ENCODE measurements at regions not wholly inside any gene's neighbourhood (a gene's known extent, or its start where the extent isn't known, plus 50 kb on each side); places are given as distances from the start of the nearest gene placed in this dataset.

DNA sequence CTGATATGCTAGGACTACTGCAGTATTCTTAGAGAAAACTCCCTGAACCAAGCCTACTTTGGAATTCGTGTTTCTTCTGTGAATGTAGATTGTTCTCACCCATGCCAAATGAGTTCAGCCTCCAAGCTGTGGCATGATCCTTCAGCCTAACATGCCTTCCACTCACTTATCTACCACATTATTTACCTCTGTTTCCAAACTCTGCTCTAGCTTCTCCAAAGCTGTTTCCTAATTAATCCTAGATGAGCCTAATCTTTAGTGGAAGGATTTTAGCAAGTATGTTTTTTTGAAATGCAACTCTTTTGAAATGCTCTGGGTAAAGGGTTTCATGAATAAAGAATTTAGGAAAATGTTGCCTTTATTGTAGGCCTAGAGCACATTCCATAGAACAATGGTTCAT, 152.9 kb upstream of the MMADHC start:
- peaks cover 0 to 4% of the 10 kb centered on the region in 2 donors for H3K9me3 Mint-ChIP-seq
- no peak overlapping the region for H3K27ac Mint-ChIP-seq
- no peaks in the 10 kb centered on the region for H3K36me3 Mint-ChIP-seq
- DNase-seq (ENCODE audit: low spot score in 2 of 2) (no peak), ATAC-seq (no peak)

DNA sequence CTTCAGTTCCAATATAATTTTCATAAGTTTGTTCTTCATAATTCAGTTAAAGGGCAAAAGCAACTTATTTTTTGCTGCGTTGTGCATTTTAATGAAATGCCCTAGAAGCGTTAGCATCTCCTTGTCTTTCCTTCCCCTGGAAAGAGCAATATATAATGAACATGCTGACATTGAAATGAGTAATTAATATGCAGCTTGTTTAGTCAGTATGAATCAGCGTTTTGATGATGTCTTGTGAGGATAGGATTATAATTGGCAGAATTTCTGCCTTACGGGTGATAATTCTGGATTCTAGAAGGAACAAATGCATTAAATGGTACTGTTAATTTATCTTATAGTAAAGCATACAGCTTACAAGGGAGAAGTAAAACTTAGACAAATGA, 152.3 kb upstream of the MMADHC start:
- DNase-seq (ENCODE audit: low spot score in 2 of 2): no peak
- Mint-ChIP-seq H3K27ac (no peak overlapping the region), H3K9me3 (peaks cover 0 to 4% of the 10 kb centered on the region in 2 donors), H3K36me3 (no peaks in the 10 kb centered on the region)
- ATAC-seq: no peak

DNA sequence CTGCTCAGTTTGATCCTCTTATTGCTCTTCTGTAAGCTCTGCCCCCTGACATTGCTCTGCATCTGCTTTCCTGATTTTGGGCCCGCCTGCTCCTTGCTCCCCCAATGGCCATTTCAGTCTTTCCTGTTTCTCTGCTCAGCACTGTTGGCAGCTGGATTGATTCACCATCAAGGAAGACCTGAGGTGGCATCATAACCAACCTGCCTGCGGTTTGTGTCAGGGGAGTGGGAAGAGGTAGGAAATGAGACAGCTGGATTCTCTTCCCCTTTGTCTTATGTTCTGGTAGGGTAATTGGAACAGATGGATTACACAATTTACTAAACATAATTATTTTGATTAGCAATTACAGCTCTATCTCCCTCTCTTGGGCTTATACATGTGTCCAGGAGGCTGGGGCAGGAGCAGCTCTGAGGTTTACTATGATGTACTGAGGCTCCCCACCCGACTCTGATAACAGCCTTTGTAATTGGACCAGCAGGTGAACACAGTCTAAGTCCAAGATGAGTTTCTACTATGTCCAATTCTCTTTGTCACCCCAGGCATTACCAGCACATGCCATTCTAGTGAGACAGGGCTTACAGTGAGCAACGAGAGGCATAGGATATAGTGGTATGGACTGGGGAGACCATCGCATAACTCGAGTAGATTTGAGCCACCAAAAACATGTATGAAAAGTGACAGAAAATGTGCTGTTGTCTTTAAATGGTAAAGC, 151.8 kb upstream of the MMADHC start:
- H3K36me3 Mint-ChIP-seq: no peaks in the 10 kb centered on the region
- ATAC-seq: no peak
- H3K9me3 Mint-ChIP-seq: peaks cover 0 to 4% of the 10 kb centered on the region in 2 donors
- H3K27ac Mint-ChIP-seq: no peak overlapping the region
- no peak for DNase-seq (ENCODE audit: low spot score in 2 of 2)

DNA sequence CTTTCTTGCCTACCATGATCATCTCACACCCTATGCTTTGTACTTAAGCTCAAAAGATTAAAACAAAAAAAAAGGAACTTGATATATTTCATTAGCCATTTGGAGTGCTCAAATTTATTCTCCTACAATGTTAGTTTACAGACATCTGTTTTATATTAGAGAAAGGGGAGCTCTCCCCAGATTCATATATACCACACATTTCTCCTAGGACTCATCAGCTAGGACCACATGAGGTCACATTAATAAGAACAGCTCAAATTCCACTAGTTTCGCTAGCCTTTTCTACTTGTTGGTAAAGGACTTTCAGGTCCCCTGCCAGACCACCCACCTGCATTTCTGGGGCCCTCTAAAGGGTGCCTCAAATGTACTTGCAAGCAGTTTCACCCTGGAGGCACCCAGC, 151.2 kb upstream of the MMADHC start:
- Mint-ChIP-seq H3K27ac (no peak overlapping the region), H3K36me3 (no peaks in the 10 kb centered on the region), H3K9me3 (peaks cover 0 to 4% of the 10 kb centered on the region in 2 donors)
- DNase-seq (ENCODE audit: low spot score in 2 of 2) (no peak), ATAC-seq (no peak)

DNA sequence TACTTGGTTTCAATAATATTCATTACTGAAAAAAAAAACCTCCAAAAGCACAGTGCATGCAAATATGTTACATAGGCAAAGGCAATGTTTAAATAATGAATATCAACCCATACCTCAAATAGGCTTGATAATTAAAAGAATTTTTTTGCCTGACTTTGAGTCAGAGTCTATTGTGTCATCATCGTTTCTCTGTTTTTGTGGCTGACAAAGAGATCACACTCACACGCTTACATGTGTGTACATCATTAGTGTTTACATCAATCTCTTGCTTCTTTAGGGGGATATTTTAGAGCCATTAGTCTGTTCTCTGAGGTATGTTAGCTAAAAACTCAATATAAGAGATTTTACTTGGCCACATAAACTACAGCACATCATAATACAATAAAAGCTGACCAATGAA, 150.3 kb upstream of the MMADHC start:
- no peak overlapping the region for H3K27ac Mint-ChIP-seq
- peaks cover 0 to 4% of the 10 kb centered on the region in 2 donors for H3K9me3 Mint-ChIP-seq
- H3K36me3 Mint-ChIP-seq: no peaks in the 10 kb centered on the region
- ATAC-seq (no peak), DNase-seq (ENCODE audit: low spot score in 2 of 2) (no peak)

DNA sequence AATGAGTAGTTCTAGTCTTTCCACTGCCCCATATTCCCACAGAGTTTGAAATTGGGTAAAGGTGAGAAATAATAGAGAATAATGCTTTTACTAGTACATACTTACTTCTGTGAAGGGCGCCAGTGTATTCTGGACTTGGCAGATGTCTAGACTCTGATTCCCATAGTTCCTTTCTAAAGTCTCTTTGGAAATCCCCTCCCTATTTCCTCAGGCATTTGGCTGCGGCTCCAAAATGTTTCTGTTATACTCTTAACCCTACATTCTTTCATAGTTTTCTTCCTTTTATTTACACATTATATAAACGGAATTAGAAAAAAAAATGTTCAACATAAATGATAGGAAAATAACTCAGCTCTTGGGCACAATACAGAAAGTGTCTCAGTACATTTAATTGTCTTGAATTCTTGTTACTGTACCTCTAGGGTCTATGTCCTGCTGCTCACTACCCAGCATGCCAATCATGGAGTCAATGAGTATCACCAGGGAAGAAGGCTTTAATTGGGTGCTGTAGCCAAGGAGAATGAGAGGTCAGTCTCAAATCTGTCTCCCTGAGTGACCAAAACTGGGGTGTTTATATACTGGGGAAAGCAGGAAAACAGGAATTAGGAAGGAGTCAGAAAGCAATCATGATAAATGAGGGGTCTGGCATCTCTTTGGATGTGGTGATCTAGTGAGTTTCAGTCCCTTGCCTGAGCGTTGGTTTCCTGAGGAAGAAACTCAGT, 147.8 kb upstream of the MMADHC start:
- H3K36me3 Mint-ChIP-seq: no peaks in the 10 kb centered on the region
- DNase-seq (ENCODE audit: low spot score in 2 of 2) (no peak), ATAC-seq (no peak)
- H3K27ac Mint-ChIP-seq: no peak overlapping the region
- peaks cover 0 to 4% of the 10 kb centered on the region in 2 donors for H3K9me3 Mint-ChIP-seq

DNA sequence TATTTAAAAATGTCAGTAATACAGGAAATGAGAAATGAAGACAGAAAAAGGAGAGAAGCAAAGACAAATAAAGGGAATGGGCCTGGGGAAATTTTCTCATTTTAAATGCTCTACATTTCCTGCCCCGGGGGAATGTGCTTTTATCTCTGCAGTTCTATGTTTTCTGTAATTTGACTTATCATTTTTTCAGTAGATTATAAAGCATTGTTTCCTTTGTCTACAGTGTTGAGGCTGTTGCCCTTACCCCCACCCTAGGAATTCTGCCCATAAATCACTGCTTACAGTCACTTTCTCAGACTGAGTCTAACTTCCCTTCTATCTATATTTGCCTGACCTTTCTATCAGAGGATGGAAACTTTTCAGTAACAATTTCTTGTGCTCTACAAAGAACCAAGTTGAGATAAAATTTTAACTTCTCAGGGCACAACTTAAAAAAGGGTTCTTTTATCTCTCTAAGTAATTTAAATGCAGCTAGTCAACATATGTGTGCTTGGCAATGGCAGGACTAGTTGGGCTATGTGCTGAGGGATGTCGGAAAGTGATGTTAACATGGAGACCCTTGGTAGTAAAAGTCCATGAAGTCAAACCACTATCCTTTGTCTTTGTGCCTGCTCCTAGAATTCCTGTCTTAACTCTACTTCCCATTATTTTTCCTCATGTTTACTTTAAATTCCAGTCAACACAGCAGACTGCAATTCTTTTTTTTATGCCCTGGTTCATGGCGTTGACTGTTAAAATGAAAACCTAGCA, 146.5 kb upstream of the MMADHC start:
- no peak for DNase-seq (ENCODE audit: low spot score in 2 of 2)
- no peak for ATAC-seq
- peaks cover 0 to 4% of the 10 kb centered on the region in 2 donors for H3K9me3 Mint-ChIP-seq
- no peaks in the 10 kb centered on the region for H3K36me3 Mint-ChIP-seq
- H3K27ac Mint-ChIP-seq: no peak overlapping the region

DNA sequence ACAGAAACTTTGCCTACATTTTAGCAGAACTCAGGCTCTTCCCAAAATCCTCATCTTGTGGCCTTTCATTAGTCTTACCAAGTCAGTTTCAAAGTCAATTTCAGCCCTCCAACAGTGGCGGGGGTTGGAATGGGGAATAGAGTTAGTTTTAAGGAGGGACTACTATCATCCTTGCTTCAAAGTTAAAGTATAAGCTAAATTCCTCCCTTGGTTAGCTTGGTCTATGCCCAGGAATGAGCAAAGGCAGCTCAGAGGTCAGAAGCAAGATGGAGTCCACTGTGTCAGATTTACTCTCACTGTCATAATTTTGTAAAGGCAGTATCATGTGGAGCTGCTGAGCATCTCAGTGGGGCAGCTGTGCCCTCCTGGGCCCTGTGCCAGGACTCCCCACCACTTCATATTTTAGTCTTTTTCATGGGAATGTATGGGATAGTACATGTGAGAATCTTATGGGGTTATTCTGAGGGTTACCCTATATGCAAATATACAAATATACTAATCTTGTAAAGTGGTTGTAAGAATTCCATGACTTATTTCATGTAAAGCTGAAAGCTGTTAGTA, 145.2 kb upstream of the MMADHC start:
- no peak for ATAC-seq
- no peak for DNase-seq (ENCODE audit: low spot score in 2 of 2)
- peaks cover 0 to 4% of the 10 kb centered on the region in 2 donors for H3K9me3 Mint-ChIP-seq
- no peak overlapping the region for H3K27ac Mint-ChIP-seq
- H3K36me3 Mint-ChIP-seq: no peaks in the 10 kb centered on the region

DNA sequence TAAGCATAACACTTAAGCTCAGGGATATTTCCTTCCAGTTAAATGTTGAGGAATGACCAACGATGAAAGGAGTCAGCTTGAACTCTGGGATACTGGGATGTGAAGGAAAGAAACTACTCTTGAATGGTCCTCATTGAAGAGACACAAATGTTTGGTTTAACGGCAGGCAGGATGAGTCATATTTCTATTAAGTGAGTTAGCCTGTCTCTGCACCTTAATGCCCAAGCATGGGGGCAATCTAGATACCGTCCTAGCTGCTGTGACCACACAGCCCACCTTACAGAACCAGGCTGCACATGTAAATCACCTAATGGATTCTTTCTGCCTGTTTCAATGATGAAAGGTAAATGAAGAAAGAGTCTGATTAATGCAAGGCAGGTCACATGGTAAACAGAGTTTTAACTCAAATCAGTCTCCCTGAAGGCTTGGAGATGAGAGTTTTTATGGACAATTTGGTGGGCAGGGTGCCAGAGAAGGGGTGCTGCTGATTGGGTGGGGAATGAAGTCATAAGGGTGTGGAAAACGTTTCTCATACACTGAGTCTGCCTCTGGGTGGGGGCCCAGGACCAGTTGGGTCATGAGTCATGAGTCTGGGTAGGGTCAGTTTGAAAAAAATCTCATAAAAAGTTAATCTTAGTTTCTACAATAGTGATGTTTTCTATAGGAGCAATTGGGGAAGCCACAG, 144.6 kb upstream of the MMADHC start:
- Mint-ChIP-seq H3K9me3 (peaks cover 0 to 4% of the 10 kb centered on the region in 2 donors), H3K27ac (no peak overlapping the region)
- DNase-seq (ENCODE audit: low spot score in 2 of 2): no peak

DNA sequence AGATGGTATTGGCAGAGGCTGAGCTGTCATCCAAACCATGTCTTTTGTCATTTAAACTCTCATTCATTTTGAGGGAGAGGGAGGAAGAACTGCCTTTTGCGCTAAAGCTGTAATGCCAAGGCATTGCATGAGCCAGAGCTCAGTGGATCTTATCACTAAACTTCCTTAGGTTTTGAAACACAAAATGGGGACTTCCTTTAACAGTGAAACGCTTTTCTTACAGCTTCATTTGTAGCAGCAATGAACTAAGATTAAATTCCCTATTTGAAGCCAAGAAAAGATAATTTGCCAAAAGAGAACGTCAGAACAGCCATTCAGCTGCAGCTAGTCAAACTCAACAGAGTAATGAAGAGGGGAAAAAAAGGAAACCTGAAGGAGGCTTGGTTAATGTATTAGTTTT, 143.5 kb upstream of the MMADHC start:
- Mint-ChIP-seq H3K36me3 (no peaks in the 10 kb centered on the region), H3K9me3 (no peaks in the 10 kb centered on the region), H3K27ac (no peak overlapping the region)
- ATAC-seq: no peak
- no peak for DNase-seq (ENCODE audit: low spot score in 2 of 2)

More for the DNA sequence above, 144.6 kb upstream of the MMADHC start:
- no peaks in the 10 kb centered on the region for H3K36me3 Mint-ChIP-seq
- ATAC-seq: no peak

DNA sequence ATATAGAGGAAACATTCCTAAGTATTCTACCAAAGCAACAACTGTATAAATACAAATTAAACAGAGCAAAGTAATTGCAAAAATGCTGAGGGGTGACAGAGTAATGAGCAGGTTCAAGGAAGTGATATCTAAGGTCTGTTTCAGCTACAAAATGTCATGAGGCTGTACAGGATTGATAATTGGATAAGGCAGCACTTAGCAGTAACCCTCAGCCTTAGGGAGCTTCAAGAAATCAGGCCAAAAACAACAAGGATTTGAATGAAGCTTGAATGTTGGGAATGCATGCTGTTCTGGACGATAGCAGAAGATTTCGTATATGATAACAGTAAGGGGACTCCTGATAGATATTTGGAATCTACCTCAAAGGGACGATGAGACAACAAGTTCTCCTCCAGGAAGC, 142.0 kb upstream of the MMADHC start:
- Mint-ChIP-seq H3K36me3 (no peaks in the 10 kb centered on the region), H3K27ac (no peak overlapping the region), H3K9me3 (no peaks in the 10 kb centered on the region)
- no peak for ATAC-seq
- no peak for DNase-seq (ENCODE audit: low spot score in 2 of 2)

DNA sequence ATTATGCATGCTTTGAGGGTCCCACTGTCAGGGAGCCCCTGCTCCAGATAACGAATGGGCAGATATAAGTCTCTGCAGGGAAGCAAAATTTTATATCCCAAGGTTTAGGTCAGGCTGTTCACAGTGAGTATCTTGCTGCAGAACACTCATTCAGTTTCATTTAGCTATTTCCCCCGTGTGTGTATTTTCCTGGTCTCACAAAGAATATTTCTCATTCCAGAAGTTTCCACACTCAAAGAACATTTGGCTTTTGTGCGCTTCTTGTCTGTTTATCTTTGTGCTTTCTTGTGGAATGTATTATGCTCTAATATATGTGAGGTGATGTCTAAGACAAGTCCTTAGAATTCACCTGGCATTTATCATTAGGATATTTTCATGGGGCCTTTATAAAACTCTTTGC, 140.4 kb upstream of the MMADHC start:
- Mint-ChIP-seq H3K36me3 (no peaks in the 10 kb centered on the region), H3K9me3 (peaks cover 2 to 3% of the 10 kb centered on the region in 2 donors), H3K27ac (no peak overlapping the region)
- DNase-seq (ENCODE audit: low spot score in 2 of 2) (no peak), ATAC-seq (no peak)

DNA sequence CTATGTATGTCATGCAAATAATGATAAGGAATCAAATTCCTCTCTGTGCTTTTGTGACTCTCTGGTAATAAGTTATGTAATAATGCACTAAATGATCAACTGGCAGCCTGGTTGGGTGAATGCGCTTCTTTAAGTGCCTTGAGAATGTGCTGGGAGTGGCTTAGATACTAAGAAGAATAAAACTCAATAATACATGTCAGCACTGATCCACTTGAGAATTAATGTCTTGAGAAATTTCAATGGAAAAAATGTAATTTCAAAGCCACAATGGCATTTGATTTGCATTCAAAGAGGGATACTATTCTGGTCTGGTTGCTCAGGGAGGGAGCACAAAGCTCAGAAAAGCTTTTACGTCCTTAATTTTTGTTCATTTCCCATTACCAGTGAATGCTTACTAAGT, 137.7 kb upstream of the MMADHC start:
- H3K36me3 Mint-ChIP-seq: no peaks in the 10 kb centered on the region
- DNase-seq (ENCODE audit: low spot score in 2 of 2): no peak
- no peak for ATAC-seq
- H3K27ac Mint-ChIP-seq: no peak overlapping the region
- peaks cover 7 to 10% of the 10 kb centered on the region in 2 donors for H3K9me3 Mint-ChIP-seq

DNA sequence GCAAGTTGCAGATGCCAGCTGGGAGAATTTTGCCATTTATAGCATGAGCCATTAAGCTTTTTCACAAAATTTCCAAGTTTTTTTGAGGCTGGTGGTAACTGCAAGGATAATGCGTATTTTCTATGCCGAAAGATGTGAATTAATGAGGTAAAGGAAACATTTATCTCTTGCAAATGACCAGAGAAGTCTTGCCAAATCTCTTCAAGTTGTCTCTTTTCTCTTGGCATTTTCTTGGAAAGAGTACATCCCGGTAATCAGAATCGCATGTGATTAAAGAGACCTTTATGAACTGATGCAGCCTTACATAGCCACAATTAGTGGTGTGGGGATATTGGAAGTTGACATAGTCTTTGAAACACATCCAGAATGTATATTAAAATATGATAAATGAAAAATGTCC, 136.5 kb upstream of the MMADHC start:
- DNase-seq (ENCODE audit: low spot score in 2 of 2) (no peak), ATAC-seq (no peak)
- H3K36me3 Mint-ChIP-seq: no peaks in the 10 kb centered on the region
- peaks cover 7 to 10% of the 10 kb centered on the region in 2 donors for H3K9me3 Mint-ChIP-seq
- no peak overlapping the region for H3K27ac Mint-ChIP-seq

DNA sequence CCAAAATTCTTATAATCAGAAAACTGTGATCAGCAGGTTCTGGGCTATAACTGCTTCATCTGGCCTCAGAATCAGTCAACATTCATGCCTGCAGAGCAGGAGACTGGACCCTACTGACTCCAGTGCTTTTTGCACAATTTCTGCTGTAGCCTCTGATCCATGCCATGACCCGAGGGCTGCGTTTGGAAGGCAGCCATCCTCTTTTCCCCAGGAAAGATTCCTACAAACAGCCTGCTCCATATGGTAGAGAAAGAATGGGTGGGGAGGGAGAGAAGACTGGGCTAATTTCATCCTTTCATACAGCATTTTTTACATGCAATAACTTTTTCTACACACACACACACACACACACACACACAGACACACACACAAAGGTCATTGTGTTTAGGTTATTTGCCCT, 133.0 kb upstream of the MMADHC start:
- no peaks in the 10 kb centered on the region for H3K36me3 Mint-ChIP-seq
- no peak for ATAC-seq
- H3K27ac Mint-ChIP-seq: no peak overlapping the region
- DNase-seq (ENCODE audit: low spot score in 2 of 2): no peak
- H3K9me3 Mint-ChIP-seq: peaks cover 7 to 10% of the 10 kb centered on the region in 2 donors

DNA sequence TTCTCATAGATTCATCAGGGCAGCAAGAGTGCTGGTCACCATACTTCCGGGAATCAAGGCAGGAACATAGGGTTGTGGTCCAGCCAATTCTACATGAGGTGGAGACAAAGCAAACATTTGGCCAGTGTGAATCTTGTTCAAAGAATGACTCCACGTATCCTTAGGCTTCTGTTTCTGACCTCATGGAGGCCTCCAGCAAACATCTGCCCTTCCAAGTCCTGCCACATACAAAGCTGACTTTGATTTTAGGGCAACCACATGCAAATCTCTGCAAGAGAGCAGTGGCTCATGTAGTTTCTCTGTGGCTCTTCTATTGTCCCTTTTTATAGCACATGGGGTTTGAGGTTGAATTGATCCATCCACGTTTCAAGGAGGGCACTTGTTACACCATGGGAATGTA, 132.1 kb upstream of the MMADHC start:
- Mint-ChIP-seq H3K9me3 (peaks cover 7 to 10% of the 10 kb centered on the region in 2 donors), H3K27ac (no peak overlapping the region), H3K36me3 (no peaks in the 10 kb centered on the region)
- DNase-seq (ENCODE audit: low spot score in 2 of 2): no peak
- ATAC-seq: no peak

DNA sequence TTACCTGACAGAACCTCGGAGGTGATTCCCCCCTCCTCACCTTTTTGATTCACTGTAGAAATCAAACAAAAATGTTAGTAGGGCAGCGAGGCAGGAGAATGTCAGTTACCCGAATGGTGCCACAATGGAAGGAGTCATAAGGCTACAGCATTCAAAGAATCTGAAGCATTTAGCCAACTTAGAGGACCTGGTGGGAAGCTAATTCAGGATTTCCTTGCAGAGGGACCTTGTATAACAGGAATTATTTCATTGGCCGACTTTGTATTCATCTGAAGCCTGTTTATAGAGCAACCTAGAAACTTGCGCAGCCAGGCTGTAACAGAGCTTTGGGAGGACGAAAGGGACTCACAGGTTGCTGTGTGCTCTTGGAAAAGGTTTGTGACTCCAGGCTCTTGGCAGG, 129.1 kb upstream of the MMADHC start:
- DNase-seq (ENCODE audit: low spot score in 2 of 2) (no peak), ATAC-seq (no peak)
- H3K36me3 Mint-ChIP-seq: no peaks in the 10 kb centered on the region
- no peak overlapping the region for H3K27ac Mint-ChIP-seq
- H3K9me3 Mint-ChIP-seq: no peaks in the 10 kb centered on the region

All from activated naive CD4-positive, alpha-beta T cell treated with anti-CD3 and anti-CD28 coated beads, Interleukin-2, amount 50 U/mL, for 72 hours (primary cell).